ENCODE measurements at regions not wholly inside any gene's neighbourhood (a gene's known extent, or its start where the extent isn't known, plus 50 kb on each side); places are given as distances from the start of the nearest gene placed in this dataset.

DNA sequence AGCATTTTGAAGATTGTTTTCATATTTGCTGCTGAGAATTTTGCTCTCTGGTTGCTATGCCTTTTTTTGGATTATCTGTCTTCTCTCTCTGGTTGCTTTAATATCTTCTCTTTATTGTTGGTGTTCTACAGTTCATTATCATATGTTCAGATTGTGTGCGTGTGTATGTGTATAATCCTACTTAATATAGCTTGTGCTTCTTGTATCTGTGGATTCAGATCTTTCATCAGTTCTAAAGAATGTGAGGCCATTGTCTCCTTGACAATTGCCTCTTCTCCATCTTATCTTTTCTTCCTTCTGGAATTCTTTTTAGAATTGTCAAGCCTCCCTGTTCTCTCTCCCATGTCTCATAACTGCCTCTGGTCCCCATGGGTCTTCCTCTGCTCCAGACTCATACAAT lies 195.4 kb downstream of the CDC5L start:
- TF ChIP-seq, protein P1, sequence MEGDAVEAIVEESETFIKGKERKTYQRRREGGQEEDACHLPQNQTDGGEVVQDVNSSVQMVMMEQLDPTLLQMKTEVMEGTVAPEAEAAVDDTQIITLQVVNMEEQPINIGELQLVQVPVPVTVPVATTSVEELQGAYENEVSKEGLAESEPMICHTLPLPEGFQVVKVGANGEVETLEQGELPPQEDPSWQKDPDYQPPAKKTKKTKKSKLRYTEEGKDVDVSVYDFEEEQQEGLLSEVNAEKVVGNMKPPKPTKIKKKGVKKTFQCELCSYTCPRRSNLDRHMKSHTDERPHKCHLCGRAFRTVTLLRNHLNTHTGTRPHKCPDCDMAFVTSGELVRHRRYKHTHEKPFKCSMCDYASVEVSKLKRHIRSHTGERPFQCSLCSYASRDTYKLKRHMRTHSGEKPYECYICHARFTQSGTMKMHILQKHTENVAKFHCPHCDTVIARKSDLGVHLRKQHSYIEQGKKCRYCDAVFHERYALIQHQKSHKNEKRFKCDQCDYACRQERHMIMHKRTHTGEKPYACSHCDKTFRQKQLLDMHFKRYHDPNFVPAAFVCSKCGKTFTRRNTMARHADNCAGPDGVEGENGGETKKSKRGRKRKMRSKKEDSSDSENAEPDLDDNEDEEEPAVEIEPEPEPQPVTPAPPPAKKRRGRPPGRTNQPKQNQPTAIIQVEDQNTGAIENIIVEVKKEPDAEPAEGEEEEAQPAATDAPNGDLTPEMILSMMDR (IDR thresholded peaks at IDR 0.05) = no peak
- no peak for TF ChIP-seq POLR2A (IDR thresholded peaks at IDR 0.05)
